HG03460 (cell line): ENCODE measurements at regions not wholly inside any gene's neighbourhood (a gene's known extent, or its start where the extent isn't known, plus 50 kb on each side); places are given as distances from the start of the nearest gene placed in this dataset.
A peak's percentile ranks its signal among the peaks of the same experiment; 100 is the strongest.

ENCODE experiments used
- ATAC-seq: cut with Tn5 transposase; IDR thresholded peaks from one replicate; pipeline ENCODE4 v1.9.1; 2021; ENCODE audit not compliant: unreplicated experiment

- ATAC-seq: no peak
Observed at GRCh38 chr9:79945016-79945415, 373.3 kb downstream of the TLE4 start.

- no peak for ATAC-seq
Observed at GRCh38 chr9:79940919-79941318, 369.2 kb downstream of the TLE4 start.

- ATAC-seq: no peak
Observed at GRCh38 chr9:79939819-79940218, 368.1 kb downstream of the TLE4 start.

- ATAC-seq: no peak
Observed at GRCh38 chr9:79936336-79936735, 364.6 kb downstream of the TLE4 start.

GRCh38 chr9:79929285-79929684 lies 357.5 kb downstream of the TLE4 start:
- ATAC-seq: no peak

- ATAC-seq: no peak
Observed at GRCh38 chr9:79928661-79929223, 357.0 kb downstream of the TLE4 start.

GRCh38 chr9:79925326-79925725 lies 353.6 kb downstream of the TLE4 start:
- no peak for ATAC-seq

- no peak for ATAC-seq
Observed at GRCh38 chr9:79924836-79925235, 353.1 kb downstream of the TLE4 start.

- ATAC-seq: no peak
Observed at GRCh38 chr9:79917421-79917820, 345.7 kb downstream of the TLE4 start.

GRCh38 chr9:79913867-79914266 lies 342.1 kb downstream of the TLE4 start:
- no peak for ATAC-seq

GRCh38 chr9:79912318-79913070 lies 340.7 kb downstream of the TLE4 start:
- ATAC-seq: no peak

GRCh38 chr9:79911724-79912123 lies 340.0 kb downstream of the TLE4 start:
- ATAC-seq: no peak

GRCh38 chr9:79902825-79903600 lies 331.2 kb downstream of the TLE4 start:
- ATAC-seq: no peak

GRCh38 chr9:79900754-79901153 lies 329.0 kb downstream of the TLE4 start:
- no peak for ATAC-seq

- no peak for ATAC-seq
Observed at GRCh38 chr9:79896390-79896980, 324.7 kb downstream of the TLE4 start.

- ATAC-seq: no peak
Observed at GRCh38 chr9:79895232-79895631, 323.5 kb downstream of the TLE4 start.

- ATAC-seq: no peak
Observed at GRCh38 chr9:79889369-79889768, 317.6 kb downstream of the TLE4 start.

GRCh38 chr9:79885093-79885857 lies 313.5 kb downstream of the TLE4 start:
- ATAC-seq: no peak

GRCh38 chr9:79884546-79884945 lies 312.8 kb downstream of the TLE4 start:
- ATAC-seq: no peak

GRCh38 chr9:79883073-79883645 lies 311.4 kb downstream of the TLE4 start:
- ATAC-seq: peak; percentile 61

- peak; percentile 54 for ATAC-seq
Observed at GRCh38 chr9:79880626-79881025, 308.9 kb downstream of the TLE4 start.
